DOHH2 (cell line): ENCODE measurements at regions not wholly inside any gene's neighbourhood (a gene's known extent, or its start where the extent isn't known, plus 50 kb on each side); places are given as distances from the start of the nearest gene placed in this dataset.

Experiments used
- H3F3A ChIP-seq: fragments of 200-600 bp; sonication (generic), shearing (Covaris generic); 2 replicates; pipeline ENCODE4 v1.6.0; 2016; ENCODE audit warnings: antibody characterized with exemption, mild to moderate bottlenecking; ENCODE audit not compliant: control insufficient read depth, insufficient read depth
- H3K27ac ChIP-seq: fragments of 200-600 bp; sonication (generic); 2 replicates; pipeline ENCODE4 v1.5.1; 2014; ENCODE audit warnings: low read depth, mild to moderate bottlenecking, low read length, moderate library complexity
- H3K27me3 ChIP-seq: fragments of 200-600 bp; sonication (generic); 2 replicates; pipeline ENCODE4 v1.6.1; 2014; ENCODE audit warnings: mild to moderate bottlenecking, low read length, mixed read lengths; ENCODE audit not compliant: control insufficient read depth
- H3K36me3 ChIP-seq: fragments of 200-600 bp; sonication (generic); 2 replicates; pipeline ENCODE4 v1.6.1; 2014; ENCODE audit warnings: mild to moderate bottlenecking, low read length, moderate library complexity, mixed read lengths; ENCODE audit not compliant: control insufficient read depth
- H3K4me1 ChIP-seq: fragments of 200-600 bp; sonication (generic); 2 replicates; pipeline ENCODE4 v1.6.1; 2014; ENCODE audit warnings: mild to moderate bottlenecking, low read length, mixed read lengths; ENCODE audit not compliant: control insufficient read depth
- H3K4me2 ChIP-seq: fragments of 200-600 bp; sonication (generic); 2 replicates; pipeline ENCODE4 v1.6.0; 2014; ENCODE audit warnings: mild to moderate bottlenecking, low read length, moderate library complexity
- H3K4me3 ChIP-seq: fragments of 200-600 bp; sonication (generic); 2 replicates; pipeline ENCODE4 v1.5.1; 2014; ENCODE audit warnings: mild to moderate bottlenecking, low read length, mixed read lengths
- H3K79me2 ChIP-seq: fragments of 200-600 bp; sonication (generic); 2 replicates; pipeline ENCODE4 v1.6.1; 2014; ENCODE audit warnings: mild to moderate bottlenecking, low read length, mixed read lengths; ENCODE audit not compliant: control insufficient read depth
- H3K9me2 ChIP-seq: fragments of 200-600 bp; sonication (generic); replicated peaks from 2 replicates; pipeline ENCODE4 v1.6.1; 2014; ENCODE audit warnings: mild to moderate bottlenecking, low read length, mixed read lengths; ENCODE audit not compliant: control insufficient read depth
- H3K9me3 ChIP-seq: fragments of 200-600 bp; sonication (generic); 2 replicates; pipeline ENCODE4 v1.6.1; 2014; ENCODE audit warnings: antibody characterized with exemption, low read length, mixed read lengths; ENCODE audit not compliant: control insufficient read depth, insufficient read depth
- H4K20me1 ChIP-seq: fragments of 200-600 bp; sonication (generic); 2 replicates; pipeline ENCODE4 v1.6.0; 2014; ENCODE audit warnings: low read depth, mild to moderate bottlenecking, antibody characterized with exemption, low read length, moderate library complexity; ENCODE audit not compliant: control insufficient read depth, insufficient read depth
- CTCF ChIP-seq: fragments of 200-600 bp; sonication (generic); IDR thresholded peaks from one replicate; pipeline ENCODE4 v1.5.1; 2014; ENCODE audit warnings: antibody characterized with exemption, mild to moderate bottlenecking, low read depth, low read length; ENCODE audit not compliant: poor library complexity, severe bottlenecking
- EZH2phosphoT487 ChIP-seq: fragments of 200-600 bp; sonication (generic); IDR thresholded peaks from 2 replicates; pipeline ENCODE4 v1.6.1; 2017; ENCODE audit warnings: borderline replicate concordance, mild to moderate bottlenecking, antibody characterized with exemption, low read length, moderate library complexity, mixed read lengths

- Histone ChIP-seq H3K4me1 (no peaks in the 10 kb centered on the region), H3K79me2 (no peaks in the 10 kb centered on the region), H3K27ac (no peak overlapping the region), H3K4me3 (no peak overlapping the region), H3K9me2 (no peaks in the 10 kb centered on the region), H3K9me3 (no peaks in the 10 kb centered on the region), H3K27me3 (no peaks in the 10 kb centered on the region), H3K4me2 (no peak overlapping the region), H4K20me1 (no peaks in the 10 kb centered on the region), H3K36me3 (no peaks in the 10 kb centered on the region), H3F3A (no peaks in the 10 kb centered on the region)
- TF ChIP-seq EZH2phosphoT487, result no peak
- TF ChIP-seq CTCF, result no peak
Measured at GRCh38 chr10:65751218-65751617, 1174.6 kb upstream of the LRRTM3 start.

DNA sequence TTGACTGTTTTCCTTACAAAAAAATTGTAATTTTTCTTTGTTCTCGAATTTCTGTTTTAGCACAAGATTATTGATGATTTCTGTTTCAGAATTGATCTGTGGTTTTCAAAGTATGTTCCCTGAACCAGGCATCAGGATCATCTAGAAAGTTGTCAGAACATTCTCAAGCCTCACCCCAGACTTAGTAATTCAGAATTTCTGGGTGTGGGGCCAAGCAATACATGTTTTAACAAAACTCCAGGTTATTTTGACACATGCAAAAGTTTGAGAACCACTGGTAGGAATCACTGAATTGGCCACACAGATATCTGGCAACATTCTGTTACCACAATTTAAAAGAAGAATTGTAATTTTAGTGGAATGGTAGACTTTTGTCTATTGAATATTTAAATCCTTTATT is 1173.9 kb upstream of the LRRTM3 start:
- H3F3A ChIP-seq, result no peaks in the 10 kb centered on the region
- no peaks in the 10 kb centered on the region for H3K79me2 ChIP-seq
- no peak overlapping the region for H3K4me3 ChIP-seq
- H3K4me2 ChIP-seq, result no peak overlapping the region
- H4K20me1 ChIP-seq, result no peaks in the 10 kb centered on the region
- H3K27me3 ChIP-seq, result no peaks in the 10 kb centered on the region
- H3K9me2 ChIP-seq, result no peaks in the 10 kb centered on the region
- H3K27ac ChIP-seq, result no peak overlapping the region
- H3K4me1 ChIP-seq, result no peaks in the 10 kb centered on the region
- H3K9me3 ChIP-seq, result no peaks in the 10 kb centered on the region
- TF ChIP-seq CTCF (no peak), EZH2phosphoT487 (no peak)
- no peaks in the 10 kb centered on the region for H3K36me3 ChIP-seq

GRCh38 chr10:65753532-65753931 is 1172.3 kb upstream of the LRRTM3 start:
- Histone ChIP-seq H3K9me2 (no peaks in the 10 kb centered on the region), H3K36me3 (no peaks in the 10 kb centered on the region)

More at GRCh38 chr10:65753532-65753931, 1172.3 kb upstream of the LRRTM3 start:
- no peaks in the 10 kb centered on the region for H3K4me1 ChIP-seq
- no peaks in the 10 kb centered on the region for H3K79me2 ChIP-seq
- H3K27me3 ChIP-seq, result no peaks in the 10 kb centered on the region
- no peak for TF ChIP-seq EZH2phosphoT487
- no peak for TF ChIP-seq CTCF
- H3K9me3 ChIP-seq, result no peaks in the 10 kb centered on the region
- no peaks in the 10 kb centered on the region for H3F3A ChIP-seq
- H3K4me3 ChIP-seq, result no peak overlapping the region
- H3K27ac ChIP-seq, result no peak overlapping the region
- H3K4me2 ChIP-seq, result no peak overlapping the region
- no peaks in the 10 kb centered on the region for H4K20me1 ChIP-seq
